H1 (cell line): ENCODE measurements at regions not wholly inside any gene's neighbourhood (a gene's known extent, or its start where the extent isn't known, plus 50 kb on each side); places are given as distances from the start of the nearest gene placed in this dataset.

Experiments
- CBX5 ChIP-seq: fragments of 300-800, 300-1000 bp; sonication (generic); IDR thresholded peaks from 2 replicates; pipeline ENCODE4 v1.7.1; 2016; ENCODE audit warnings: antibody characterized with exemption, low read length, low read depth
- USF2 ChIP-seq: IDR thresholded peaks from 2 replicates; pipeline ENCODE4 v1.6.1; 2011; ENCODE audit warnings: low read length, improper control_type of control experiment

DNA sequence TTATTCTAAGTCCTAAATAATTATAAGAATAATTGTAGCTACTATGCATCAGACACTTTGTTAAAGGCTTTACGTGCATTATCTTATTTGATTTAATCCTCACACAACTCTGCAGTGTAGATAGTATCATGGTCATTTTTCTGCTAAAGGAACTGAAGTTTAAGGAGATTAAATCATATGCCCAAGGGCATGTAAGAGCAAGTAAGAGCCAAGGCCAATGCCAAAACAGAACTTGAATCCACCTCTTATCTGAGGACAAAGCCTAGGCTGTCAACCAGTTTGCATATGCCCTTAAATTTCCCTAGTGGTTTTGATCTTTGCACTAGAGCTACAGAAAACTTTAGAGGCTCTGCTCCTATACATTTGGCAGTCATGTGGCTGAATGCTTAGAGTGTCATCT is 65.6 kb upstream of the OR5AK2 start (continued):
- TF ChIP-seq USF2 (no peak), CBX5 (no peak)
